ENCODE measurements at regions not wholly inside any gene's neighbourhood (a gene's known extent, or its start where the extent isn't known, plus 50 kb on each side); places are given as distances from the start of the nearest gene placed in this dataset.

DNA sequence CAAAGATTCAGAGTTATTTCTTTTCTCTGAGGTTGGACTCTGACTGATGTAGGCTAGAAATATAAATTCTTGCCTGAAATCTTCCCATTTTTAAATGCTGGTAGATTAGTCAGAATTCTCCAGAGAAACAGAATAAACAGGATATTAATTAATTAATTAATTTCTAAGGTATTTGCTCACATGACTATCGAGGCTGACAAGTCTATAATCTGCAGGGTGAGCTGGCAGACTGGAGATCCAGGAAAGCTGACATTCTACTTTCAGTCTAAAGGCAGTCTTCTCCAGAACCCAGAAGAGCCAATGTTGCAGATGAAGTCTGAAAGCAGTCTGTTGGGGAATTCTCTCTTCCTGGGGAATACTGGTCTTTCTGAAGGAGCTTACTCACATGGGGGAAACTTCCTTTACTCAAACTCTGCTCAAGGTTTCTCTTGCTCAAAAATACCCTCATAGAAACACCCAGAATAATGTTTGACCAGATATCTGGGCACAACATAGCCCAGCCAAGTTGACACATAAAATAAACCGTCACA is 189.7 kb downstream of the KIF20B start:
- Histone ChIP-seq H3K9me3 (no peaks in the 10 kb centered on the region), H3K4me3 (no peak overlapping the region), H3K27ac (no peak overlapping the region), H3K4me1 (no peaks in the 10 kb centered on the region), H3K4me2 (no peak overlapping the region)
- FAIRE-seq (no peak), DNase-seq (ENCODE audit: low read depth in 1 of 2, low spot score in 1 of 2) (no peak), ATAC-seq (no peak)
- TF ChIP-seq, protein P1, sequence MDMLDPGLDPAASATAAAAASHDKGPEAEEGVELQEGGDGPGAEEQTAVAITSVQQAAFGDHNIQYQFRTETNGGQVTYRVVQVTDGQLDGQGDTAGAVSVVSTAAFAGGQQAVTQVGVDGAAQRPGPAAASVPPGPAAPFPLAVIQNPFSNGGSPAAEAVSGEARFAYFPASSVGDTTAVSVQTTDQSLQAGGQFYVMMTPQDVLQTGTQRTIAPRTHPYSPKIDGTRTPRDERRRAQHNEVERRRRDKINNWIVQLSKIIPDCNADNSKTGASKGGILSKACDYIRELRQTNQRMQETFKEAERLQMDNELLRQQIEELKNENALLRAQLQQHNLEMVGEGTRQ (IDR thresholded peaks at IDR 0.05), result no peak
- TF ChIP-seq, protein P2, sequence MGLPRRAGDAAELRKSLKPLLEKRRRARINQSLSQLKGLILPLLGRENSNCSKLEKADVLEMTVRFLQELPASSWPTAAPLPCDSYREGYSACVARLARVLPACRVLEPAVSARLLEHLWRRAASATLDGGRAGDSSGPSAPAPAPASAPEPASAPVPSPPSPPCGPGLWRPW (IDR thresholded peaks at IDR 0.05), result no peak
- TF ChIP-seq EHMT2 (IDR thresholded peaks at IDR 0.05; ENCODE audit: low read depth), result no peak
- TF ChIP-seq PHF8 (IDR thresholded peaks at IDR 0.05; ENCODE audit: borderline replicate concordance, low read depth), result no peak
- no peak for TF ChIP-seq BHLHE40 (IDR thresholded peaks at IDR 0.05; ENCODE audit: low read depth, low read length)
- no peak for TF ChIP-seq CBX8 (IDR thresholded peaks at IDR 0.05)
- no peak for TF ChIP-seq RAD21 (conservative IDR thresholded peaks at IDR 0.05 in 1 of 2, IDR thresholded peaks at IDR 0.05 in 1 of 2)
- TF ChIP-seq, protein P3, sequence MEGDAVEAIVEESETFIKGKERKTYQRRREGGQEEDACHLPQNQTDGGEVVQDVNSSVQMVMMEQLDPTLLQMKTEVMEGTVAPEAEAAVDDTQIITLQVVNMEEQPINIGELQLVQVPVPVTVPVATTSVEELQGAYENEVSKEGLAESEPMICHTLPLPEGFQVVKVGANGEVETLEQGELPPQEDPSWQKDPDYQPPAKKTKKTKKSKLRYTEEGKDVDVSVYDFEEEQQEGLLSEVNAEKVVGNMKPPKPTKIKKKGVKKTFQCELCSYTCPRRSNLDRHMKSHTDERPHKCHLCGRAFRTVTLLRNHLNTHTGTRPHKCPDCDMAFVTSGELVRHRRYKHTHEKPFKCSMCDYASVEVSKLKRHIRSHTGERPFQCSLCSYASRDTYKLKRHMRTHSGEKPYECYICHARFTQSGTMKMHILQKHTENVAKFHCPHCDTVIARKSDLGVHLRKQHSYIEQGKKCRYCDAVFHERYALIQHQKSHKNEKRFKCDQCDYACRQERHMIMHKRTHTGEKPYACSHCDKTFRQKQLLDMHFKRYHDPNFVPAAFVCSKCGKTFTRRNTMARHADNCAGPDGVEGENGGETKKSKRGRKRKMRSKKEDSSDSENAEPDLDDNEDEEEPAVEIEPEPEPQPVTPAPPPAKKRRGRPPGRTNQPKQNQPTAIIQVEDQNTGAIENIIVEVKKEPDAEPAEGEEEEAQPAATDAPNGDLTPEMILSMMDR (IDR thresholded peaks at IDR 0.05), result no peak
- TF ChIP-seq RNF2 (IDR thresholded peaks at IDR 0.05; ENCODE audit: borderline replicate concordance, low read depth), result no peak
- no peak for TF ChIP-seq MYC (IDR thresholded peaks at IDR 0.05; ENCODE audit: borderline replicate concordance, low read length)
- CTCF ChIA-PET, result no interaction called here
- POLR2A ChIA-PET, result no interaction called here
- 8% methylated on average over 2 of the region's 2 CpGs for WGBS (ENCODE audit: missing lambda C conversion rate)

DNA sequence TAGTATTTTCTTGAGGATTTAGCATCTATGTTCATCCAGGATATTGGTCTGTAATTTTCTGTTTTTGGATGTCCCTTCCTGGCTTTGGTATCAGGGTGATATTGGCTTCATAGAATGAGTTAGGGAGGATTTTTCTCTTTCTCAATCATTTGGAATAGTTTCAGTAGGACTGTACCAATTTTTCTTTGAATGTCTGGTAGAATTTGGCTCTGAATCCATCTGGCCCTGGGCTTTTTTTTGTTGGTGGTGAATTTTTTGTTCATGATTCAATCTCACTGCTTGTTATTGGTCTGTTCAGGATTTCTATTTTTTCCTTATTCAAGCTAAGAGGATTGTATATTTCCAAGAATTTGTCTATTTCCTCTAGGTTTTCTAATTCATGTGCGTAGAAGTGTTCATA is 192.7 kb downstream of the KIF20B start:
- Histone ChIP-seq H3K4me3 (no peak overlapping the region), H3K4me1 (no peaks in the 10 kb centered on the region), H3K9me3 (no peaks in the 10 kb centered on the region), H3K27ac (no peak overlapping the region), H3K4me2 (no peak overlapping the region)
- CTCF ChIA-PET, result no interaction called here
- no peak for DNase-seq (ENCODE audit: low read depth in 1 of 2, low spot score in 1 of 2)
- WGBS (ENCODE audit: missing lambda C conversion rate), result 3% methylated on average over 1 of the region's 1 CpG
- FAIRE-seq, result no peak
- POLR2A ChIA-PET, result no interaction called here
- no peak for ATAC-seq
- no peak for TF ChIP-seq HDAC2 (IDR thresholded peaks at IDR 0.05)
- no peak for TF ChIP-seq MAFK (IDR thresholded peaks at IDR 0.05; ENCODE audit: partially characterized antibody)

DNA sequence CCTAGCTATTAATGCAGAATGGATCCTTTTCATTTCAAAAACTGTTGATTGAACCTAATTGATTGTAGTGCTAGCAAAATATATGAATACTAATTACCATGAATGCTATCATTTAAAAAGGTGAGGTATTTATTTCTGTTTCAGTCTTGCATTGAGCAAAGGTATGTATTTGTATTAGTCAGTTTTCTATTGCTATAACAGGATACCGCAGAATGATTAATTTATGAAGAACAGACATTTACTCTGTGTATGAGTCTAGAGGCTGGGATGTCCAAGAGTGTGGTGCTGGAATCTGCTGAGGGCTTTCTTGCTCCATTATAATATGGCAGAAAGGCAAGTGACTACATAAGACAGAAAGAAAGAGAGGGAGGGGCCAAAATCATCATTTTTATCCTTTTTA is 199.2 kb downstream of the KIF20B start:
- POLR2A ChIA-PET, result no interaction called here

More for the DNA sequence above, 199.2 kb downstream of the KIF20B start:
- Histone ChIP-seq H3K9me3 (no peaks in the 10 kb centered on the region), H3K4me2 (no peak overlapping the region), H3K4me3 (no peak overlapping the region), H3K27ac (no peak overlapping the region), H3K4me1 (no peaks in the 10 kb centered on the region)
- DNase-seq (ENCODE audit: low read depth in 1 of 2, low spot score in 1 of 2) (no peak), FAIRE-seq (no peak), ATAC-seq (no peak)
- TF ChIP-seq CHD2 (IDR thresholded peaks at IDR 0.05; ENCODE audit: low read length, partially characterized antibody) (no peak), ESRRA (IDR thresholded peaks at IDR 0.05; ENCODE audit: borderline replicate concordance, low read length) (no peak), NPAS2 (CRISPR knock-in tag; IDR thresholded peaks at IDR 0.05; ENCODE audit: borderline replicate concordance) (no peak), ZC3H11A (IDR thresholded peaks at IDR 0.05) (no peak), FOSB (CRISPR knock-in tag; IDR thresholded peaks at IDR 0.05) (no peak), HOXB13 (CRISPR knock-in tag; IDR thresholded peaks at IDR 0.05; ENCODE audit: low read depth) (no peak)
- TF ChIP-seq, protein P4, sequence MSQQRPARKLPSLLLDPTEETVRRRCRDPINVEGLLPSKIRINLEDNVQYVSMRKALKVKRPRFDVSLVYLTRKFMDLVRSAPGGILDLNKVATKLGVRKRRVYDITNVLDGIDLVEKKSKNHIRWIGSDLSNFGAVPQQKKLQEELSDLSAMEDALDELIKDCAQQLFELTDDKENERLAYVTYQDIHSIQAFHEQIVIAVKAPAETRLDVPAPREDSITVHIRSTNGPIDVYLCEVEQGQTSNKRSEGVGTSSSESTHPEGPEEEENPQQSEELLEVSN (IDR thresholded peaks at IDR 0.05; ENCODE audit: borderline replicate concordance, low read depth), result no peak
- TF ChIP-seq, protein P5, sequence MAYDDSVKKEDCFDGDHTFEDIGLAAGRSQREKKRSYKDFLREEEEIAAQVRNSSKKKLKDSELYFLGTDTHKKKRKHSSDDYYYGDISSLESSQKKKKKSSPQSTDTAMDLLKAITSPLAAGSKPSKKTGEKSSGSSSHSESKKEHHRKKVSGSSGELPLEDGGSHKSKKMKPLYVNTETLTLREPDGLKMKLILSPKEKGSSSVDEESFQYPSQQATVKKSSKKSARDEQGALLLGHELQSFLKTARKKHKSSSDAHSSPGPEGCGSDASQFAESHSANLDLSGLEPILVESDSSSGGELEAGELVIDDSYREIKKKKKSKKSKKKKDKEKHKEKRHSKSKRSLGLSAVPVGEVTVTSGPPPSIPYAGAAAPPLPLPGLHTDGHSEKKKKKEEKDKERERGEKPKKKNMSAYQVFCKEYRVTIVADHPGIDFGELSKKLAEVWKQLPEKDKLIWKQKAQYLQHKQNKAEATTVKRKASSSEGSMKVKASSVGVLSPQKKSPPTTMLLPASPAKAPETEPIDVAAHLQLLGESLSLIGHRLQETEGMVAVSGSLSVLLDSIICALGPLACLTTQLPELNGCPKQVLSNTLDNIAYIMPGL (CRISPR knock-in tag; IDR thresholded peaks at IDR 0.05; ENCODE audit: borderline replicate concordance), result no peak
- TF ChIP-seq, protein P6, sequence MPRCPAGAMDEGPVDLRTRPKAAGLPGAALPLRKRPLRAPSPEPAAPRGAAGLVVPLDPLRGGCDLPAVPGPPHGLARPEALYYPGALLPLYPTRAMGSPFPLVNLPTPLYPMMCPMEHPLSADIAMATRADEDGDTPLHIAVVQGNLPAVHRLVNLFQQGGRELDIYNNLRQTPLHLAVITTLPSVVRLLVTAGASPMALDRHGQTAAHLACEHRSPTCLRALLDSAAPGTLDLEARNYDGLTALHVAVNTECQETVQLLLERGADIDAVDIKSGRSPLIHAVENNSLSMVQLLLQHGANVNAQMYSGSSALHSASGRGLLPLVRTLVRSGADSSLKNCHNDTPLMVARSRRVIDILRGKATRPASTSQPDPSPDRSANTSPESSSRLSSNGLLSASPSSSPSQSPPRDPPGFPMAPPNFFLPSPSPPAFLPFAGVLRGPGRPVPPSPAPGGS (IDR thresholded peaks at IDR 0.05), result no peak
- CTCF ChIA-PET, result no interaction called here
- WGBS (ENCODE audit: missing lambda C conversion rate), result 36% methylated on average over 1 of the region's 1 CpG
